Karpas-422 (cell line): ENCODE measurements at regions not wholly inside any gene's neighbourhood (a gene's known extent, or its start where the extent isn't known, plus 50 kb on each side); places are given as distances from the start of the nearest gene placed in this dataset.

Source experiments
- DNase-seq: peaks from one replicate; pipeline ENCODE4 v3.0.0-alpha.2; 2015
- H2AFZ ChIP-seq: fragments of 200-600 bp; sonication (generic); 2 replicates; pipeline ENCODE4 v1.6.1; 2014; ENCODE audit warnings: antibody characterized with exemption, low read length, mixed read lengths
- H3K27ac ChIP-seq: fragments of 200-600 bp; sonication (generic); 2 replicates; pipeline ENCODE4 v1.5.1; 2014; ENCODE audit warnings: mild to moderate bottlenecking, low read length, moderate library complexity
- H3K27me3 ChIP-seq: fragments of 200-600 bp; sonication (generic); 2 replicates; pipeline ENCODE4 v1.6.1; 2014; ENCODE audit warnings: low read length, mixed read lengths
- H3K36me3 ChIP-seq: fragments of 200-600 bp; sonication (generic); 2 replicates; pipeline ENCODE4 v1.6.1; 2014; ENCODE audit warnings: low read length, mixed read lengths; ENCODE audit not compliant: insufficient read depth
- H3K4me1 ChIP-seq: fragments of 200-600 bp; sonication (generic); 2 replicates; pipeline ENCODE4 v1.6.1; 2014; ENCODE audit warnings: mild to moderate bottlenecking, low read length, mixed read lengths
- H3K4me2 ChIP-seq: fragments of 200-600 bp; sonication (generic); 2 replicates; pipeline ENCODE4 v1.6.1; 2014; ENCODE audit warnings: low read length, low read depth, mild to moderate bottlenecking; ENCODE audit not compliant: poor library complexity, severe bottlenecking
- H3K4me3 ChIP-seq: fragments of 200-600 bp; sonication (generic); 2 replicates; pipeline ENCODE4 v1.5.1; 2014; ENCODE audit warnings: mild to moderate bottlenecking, antibody characterized with exemption, low read length, mixed read lengths
- H3K79me2 ChIP-seq: fragments of 200-600 bp; sonication (generic); 2 replicates; pipeline ENCODE4 v1.6.1; 2014; ENCODE audit warnings: mild to moderate bottlenecking, low read length, mixed read lengths
- H3K9ac ChIP-seq: fragments of 200-600 bp; sonication (generic); 2 replicates; pipeline ENCODE4 v1.6.0; 2014; ENCODE audit warnings: low read length
- H3K9me2 ChIP-seq: fragments of 200-600 bp; sonication (generic), shearing (Covaris generic); replicated peaks from 2 replicates; pipeline ENCODE4 v1.6.0; 2014; ENCODE audit warnings: mild to moderate bottlenecking, low read length, moderate library complexity; ENCODE audit not compliant: insufficient read depth
- H3K9me3 ChIP-seq: fragments of 300-700, 200-600 bp; sonication (generic); 2 replicates; pipeline ENCODE4 v1.6.1; 2014; ENCODE audit warnings: low read length, mixed read lengths
- H4K20me1 ChIP-seq: fragments of 200-600 bp; sonication (generic); 2 replicates; pipeline ENCODE4 v1.6.1; 2014; ENCODE audit warnings: mild to moderate bottlenecking, antibody characterized with exemption, low read length, low read depth; ENCODE audit not compliant: insufficient read depth

GRCh38 chr5:124660229-124661093 is 86.0 kb downstream of the ZNF608 start:
- peak overlapping the region; percentile 65; the same call in 1 of the 2 replicates for H3K27ac ChIP-seq
- no peaks in the 10 kb centered on the region for H3K9me3 ChIP-seq
- DNase-seq = no peak
- H3K9me2 ChIP-seq = no peaks in the 10 kb centered on the region
- no peak overlapping the region for H2AFZ ChIP-seq
- no peaks in the 10 kb centered on the region for H3K36me3 ChIP-seq
- no peaks in the 10 kb centered on the region for H4K20me1 ChIP-seq
- H3K27me3 ChIP-seq = no peaks in the 10 kb centered on the region
- H3K4me2 ChIP-seq = peak overlapping the region; percentile 60
- H3K4me3 ChIP-seq = no peak overlapping the region
- H3K79me2 ChIP-seq = no peaks in the 10 kb centered on the region
- peaks cover 79% of the 10 kb centered on the region for H3K4me1 ChIP-seq
- H3K9ac ChIP-seq = 0 out of 2 replicates have a peak overlapping the region, but pooled peaks have one; percentile 12

GRCh38 chr5:124659798-124660197 is 86.6 kb downstream of the ZNF608 start:
- no peaks in the 10 kb centered on the region for H3K36me3 ChIP-seq
- H3K27ac ChIP-seq = peak overlapping the region; percentile 65
- no peaks in the 10 kb centered on the region for H3K27me3 ChIP-seq
- H3K4me2 ChIP-seq = peak overlapping the region; percentile 60
- H2AFZ ChIP-seq = no peak overlapping the region
- peak overlapping the region; percentile 45 for H3K9ac ChIP-seq
- H3K9me2 ChIP-seq = no peaks in the 10 kb centered on the region
- peaks cover 83% of the 10 kb centered on the region for H3K4me1 ChIP-seq
- H3K4me3 ChIP-seq = peak overlapping the region; percentile 40; the same call in 1 of the 2 replicates
- no peaks in the 10 kb centered on the region for H3K9me3 ChIP-seq
- no peaks in the 10 kb centered on the region for H4K20me1 ChIP-seq
- DNase-seq = no peak
- no peaks in the 10 kb centered on the region for H3K79me2 ChIP-seq

- Histone ChIP-seq H4K20me1 (no peaks in the 10 kb centered on the region), H3K36me3 (no peaks in the 10 kb centered on the region), H3K27me3 (no peaks in the 10 kb centered on the region), H3K27ac (peak overlapping the region; percentile 65), H3K9me2 (no peaks in the 10 kb centered on the region), H3K9me3 (no peaks in the 10 kb centered on the region), H3K79me2 (no peaks in the 10 kb centered on the region), H3K4me2 (peak overlapping the region; percentile 60), H2AFZ (peak overlapping the region; percentile 66; the same call in 1 of the 2 replicates), H3K9ac (peak overlapping the region; percentile 45), H3K4me1 (peaks cover 89% of the 10 kb centered on the region), H3K4me3 (peak overlapping the region; percentile 40)
- peak; percentile 83 for DNase-seq
These were observed 87.4 kb downstream of the ZNF608 start for GRCh38 chr5:124658867-124659557.

GRCh38 chr5:124655921-124656511 is 90.4 kb downstream of the ZNF608 start:
- H3K9me2 ChIP-seq = no peaks in the 10 kb centered on the region
- H3K79me2 ChIP-seq = no peaks in the 10 kb centered on the region
- no peaks in the 10 kb centered on the region for H3K27me3 ChIP-seq
- H3K4me3 ChIP-seq = peak overlapping the region; percentile 38; the same call in 1 of the 2 replicates
- peaks cover 95% of the 10 kb centered on the region for H3K4me1 ChIP-seq
- no peaks in the 10 kb centered on the region for H4K20me1 ChIP-seq
- peak overlapping the region; percentile 53 for H3K9ac ChIP-seq
- H3K36me3 ChIP-seq = no peaks in the 10 kb centered on the region
- H3K9me3 ChIP-seq = no peaks in the 10 kb centered on the region
- peak; percentile 69 for DNase-seq
- H2AFZ ChIP-seq = peak overlapping the region; percentile 38
- H3K27ac ChIP-seq = peak overlapping the region; percentile 81
- peak overlapping the region; percentile 55 for H3K4me2 ChIP-seq

- H3K9me3 ChIP-seq = no peaks in the 10 kb centered on the region
- H3K4me1 ChIP-seq = peaks cover 95% of the 10 kb centered on the region
- no peaks in the 10 kb centered on the region for H4K20me1 ChIP-seq
- H3K27me3 ChIP-seq = no peaks in the 10 kb centered on the region
- no peaks in the 10 kb centered on the region for H3K9me2 ChIP-seq
- H3K4me3 ChIP-seq = peak overlapping the region; percentile 38; the same call in 1 of the 2 replicates
- no peaks in the 10 kb centered on the region for H3K79me2 ChIP-seq
- H3K9ac ChIP-seq = peak overlapping the region; percentile 42
- H2AFZ ChIP-seq = 0 out of 2 replicates have a peak overlapping the region, but pooled peaks have one; percentile 38
- no peaks in the 10 kb centered on the region for H3K36me3 ChIP-seq
- peak overlapping the region; percentile 55 for H3K4me2 ChIP-seq
- peak overlapping the region; percentile 81 for H3K27ac ChIP-seq
- DNase-seq = peak; percentile 55
These were observed 91.1 kb downstream of the ZNF608 start for GRCh38 chr5:124655251-124655917.

GRCh38 chr5:124654418-124654817 is 92.0 kb downstream of the ZNF608 start:
- no peak overlapping the region for H3K9ac ChIP-seq
- H3K36me3 ChIP-seq = no peaks in the 10 kb centered on the region
- H3K9me2 ChIP-seq = no peaks in the 10 kb centered on the region
- H3K4me1 ChIP-seq = peaks cover 94% of the 10 kb centered on the region
- no peak overlapping the region for H3K4me2 ChIP-seq
- no peak overlapping the region; the same call in 1 of the 2 replicates for H3K27ac ChIP-seq
- H3K27me3 ChIP-seq = no peaks in the 10 kb centered on the region
- H4K20me1 ChIP-seq = no peaks in the 10 kb centered on the region
- H3K4me3 ChIP-seq = no peak overlapping the region
- peak; percentile 37 for DNase-seq
- no peaks in the 10 kb centered on the region for H3K9me3 ChIP-seq
- no peaks in the 10 kb centered on the region for H3K79me2 ChIP-seq
- no peak overlapping the region for H2AFZ ChIP-seq

- Histone ChIP-seq H4K20me1 (no peaks in the 10 kb centered on the region), H3K36me3 (no peaks in the 10 kb centered on the region), H3K4me2 (no peak overlapping the region), H3K9me2 (no peaks in the 10 kb centered on the region), H2AFZ (no peak overlapping the region), H3K4me1 (peaks cover 94% of the 10 kb centered on the region), H3K27ac (peak overlapping the region; percentile 98), H3K27me3 (no peaks in the 10 kb centered on the region), H3K9ac (no peak overlapping the region), H3K79me2 (no peaks in the 10 kb centered on the region), H3K9me3 (no peaks in the 10 kb centered on the region), H3K4me3 (no peak overlapping the region)
- DNase-seq = peak; percentile 27
These were observed 92.8 kb downstream of the ZNF608 start for GRCh38 chr5:124653666-124654065.
